MG63 (cell line): ENCODE measurements at regions not wholly inside any gene's neighbourhood (a gene's known extent, or its start where the extent isn't known, plus 50 kb on each side); places are given as distances from the start of the nearest gene placed in this dataset.
"Not testable (repeated sequence)": the region's sequence is repeated elsewhere in the genome, so short reads cannot be mapped to it uniquely, and the experiment has no call there.

Source experiments
- DNase-seq: peaks from one replicate; pipeline ENCODE4 v3.0.0-alpha.2; 2020
- H3K27me3 ChIP-seq: fragments of 250-450 bp; sonication (Bioruptor Pico); 2 replicates; pipeline ENCODE4 v1.5.1; 2020; ENCODE audit warnings: mild to moderate bottlenecking, moderate library complexity
- H3K36me3 ChIP-seq: fragments of 250-450 bp; sonication (Bioruptor Pico); 2 replicates; pipeline ENCODE4 v1.5.1; 2020; ENCODE audit warnings: mild to moderate bottlenecking, moderate library complexity
- H3K4me3 ChIP-seq: fragments of 250-450 bp; sonication (Bioruptor Pico); 2 replicates; pipeline ENCODE4 v1.5.1; 2020; ENCODE audit warnings: mild to moderate bottlenecking, moderate library complexity
- H3K9me3 ChIP-seq: fragments of 250-450 bp; sonication (Bioruptor Pico); 2 replicates; pipeline ENCODE4 v1.5.1; 2020; ENCODE audit warnings: mild to moderate bottlenecking, moderate library complexity

- Histone ChIP-seq H3K36me3 (no peaks in the 10 kb centered on the region), H3K27me3 (no peaks in the 10 kb centered on the region), H3K9me3 (no peaks in the 10 kb centered on the region), H3K4me3 (no peak overlapping the region)
- DNase-seq, result no peak
Observed at GRCh38 chr5:126677121-126677520, 76.4 kb downstream of the PHAX start.

- no peak overlapping the region for H3K4me3 ChIP-seq
- peak; percentile 38 for DNase-seq
- no peaks in the 10 kb centered on the region for H3K27me3 ChIP-seq
- no peaks in the 10 kb centered on the region for H3K9me3 ChIP-seq
- no peaks in the 10 kb centered on the region for H3K36me3 ChIP-seq
Observed at GRCh38 chr5:126680191-126680817, 79.6 kb downstream of the PHAX start.

DNA sequence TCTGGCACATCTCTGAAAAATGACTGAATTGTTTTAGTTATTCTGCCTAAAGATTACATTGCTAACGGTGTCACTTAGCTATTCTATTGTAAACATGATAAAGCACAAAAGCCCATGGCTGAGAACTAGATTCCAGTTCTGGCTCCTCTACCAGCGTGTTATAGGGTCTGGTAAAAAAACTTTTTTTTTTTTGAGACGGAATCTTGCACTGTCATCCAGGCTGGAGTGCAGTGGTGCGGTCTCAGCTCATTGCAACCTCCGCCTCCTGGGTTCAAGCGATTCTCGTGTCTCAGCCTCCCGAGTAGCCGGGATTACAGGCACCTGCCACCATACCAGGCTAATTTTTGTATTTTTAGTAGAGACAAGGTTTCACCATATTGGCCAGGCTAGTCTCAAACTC is 80.6 kb downstream of the PHAX start:
- not testable (repeated sequence) for H3K4me3 ChIP-seq, H3K9me3 ChIP-seq, H3K36me3 ChIP-seq, H3K27me3 ChIP-seq, DNase-seq

- Histone ChIP-seq H3K4me3 (no peak overlapping the region), H3K36me3 (no peaks in the 10 kb centered on the region), H3K9me3 (no peaks in the 10 kb centered on the region), H3K27me3 (no peaks in the 10 kb centered on the region)
- no peak for DNase-seq
Observed at GRCh38 chr5:126681970-126682369, 81.2 kb downstream of the PHAX start.

DNA sequence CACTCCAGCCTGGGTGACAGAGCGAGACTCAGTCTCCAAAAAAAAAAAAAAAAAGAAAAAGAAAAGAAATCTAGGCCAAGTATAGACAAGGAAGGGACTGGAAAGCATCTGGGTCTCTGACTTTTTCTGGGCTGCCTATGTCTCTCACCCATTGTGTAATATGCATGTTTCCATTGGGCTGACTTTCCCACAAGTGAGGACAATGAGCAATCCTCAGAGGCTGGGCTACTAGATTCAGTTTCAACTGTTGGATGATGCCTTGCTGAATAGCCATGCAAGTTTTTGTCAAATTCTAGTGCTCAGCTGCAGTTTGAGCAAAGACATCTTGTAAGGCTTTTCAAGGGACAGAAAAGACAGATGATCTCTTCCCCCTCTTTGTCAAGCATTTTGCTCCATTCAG is 82.1 kb downstream of the PHAX start:
- Histone ChIP-seq H3K36me3 (no peaks in the 10 kb centered on the region), H3K9me3 (no peaks in the 10 kb centered on the region), H3K4me3 (no peak overlapping the region), H3K27me3 (no peaks in the 10 kb centered on the region)
- no peak for DNase-seq

DNA sequence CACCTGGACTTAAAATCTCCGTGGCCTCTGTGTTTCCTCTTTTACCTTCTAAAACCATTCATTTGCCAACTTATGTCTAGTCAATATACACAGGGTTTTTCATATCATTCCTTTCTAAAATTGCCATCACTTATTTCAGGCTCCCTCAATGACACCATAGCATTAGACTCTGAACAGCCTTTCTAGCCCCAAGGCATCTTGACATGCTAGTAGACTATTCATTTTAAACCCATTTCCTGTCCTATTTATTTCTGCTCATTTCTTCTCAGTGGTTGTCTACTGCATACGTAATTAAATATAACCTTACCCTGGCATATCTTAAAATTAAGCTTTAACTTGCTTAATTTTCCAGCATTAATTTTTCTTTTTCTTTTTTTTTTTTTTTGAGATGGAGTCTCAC is 83.2 kb downstream of the PHAX start:
- no peaks in the 10 kb centered on the region for H3K9me3 ChIP-seq
- no peaks in the 10 kb centered on the region for H3K27me3 ChIP-seq
- H3K4me3 ChIP-seq, result no peak overlapping the region
- H3K36me3 ChIP-seq, result no peaks in the 10 kb centered on the region
- no peak for DNase-seq

GRCh38 chr5:126684656-126685442 is 84.1 kb downstream of the PHAX start:
- H3K4me3 ChIP-seq, H3K36me3 ChIP-seq, H3K27me3 ChIP-seq, H3K9me3 ChIP-seq, DNase-seq: not testable (repeated sequence)

DNA sequence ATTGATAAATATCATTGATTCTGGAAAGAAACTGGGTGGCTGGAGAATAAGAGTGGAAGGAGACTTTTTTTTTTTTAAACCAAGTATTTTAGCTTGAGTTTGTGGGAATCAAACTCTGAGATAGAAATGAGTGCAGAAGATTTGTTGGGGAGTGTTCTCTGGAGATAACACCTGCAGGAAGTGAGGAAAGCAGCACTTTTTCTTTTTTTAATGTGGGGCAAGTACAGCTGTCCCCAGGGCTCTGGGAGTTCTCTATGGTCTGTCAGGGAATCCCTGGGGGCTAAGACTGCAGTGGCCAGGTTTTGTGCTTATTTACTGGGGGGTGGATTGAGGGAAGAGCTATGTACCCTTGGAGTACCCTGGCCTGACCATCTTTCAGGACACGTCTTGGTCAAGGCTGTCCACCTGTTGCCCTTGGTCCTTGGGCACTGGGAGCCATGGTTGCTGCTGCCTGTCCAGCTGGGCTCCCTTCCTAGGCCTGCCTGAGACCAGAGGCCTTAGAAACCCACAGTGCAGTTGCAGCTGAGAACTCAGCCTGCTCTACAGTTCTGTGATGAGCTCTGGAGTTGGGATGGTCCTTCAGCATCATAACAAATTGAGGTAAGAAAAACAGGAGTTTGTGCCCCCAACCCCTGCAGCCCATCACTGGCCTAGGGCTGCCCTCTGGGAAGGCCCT is 85.8 kb downstream of the PHAX start:
- no peak for DNase-seq
- no peaks in the 10 kb centered on the region for H3K9me3 ChIP-seq
- H3K4me3 ChIP-seq, result no peak overlapping the region
- no peaks in the 10 kb centered on the region for H3K36me3 ChIP-seq
- no peaks in the 10 kb centered on the region for H3K27me3 ChIP-seq

- DNase-seq, result no peak
- Histone ChIP-seq H3K9me3 (no peaks in the 10 kb centered on the region), H3K4me3 (no peak overlapping the region), H3K27me3 (no peaks in the 10 kb centered on the region), H3K36me3 (no peaks in the 10 kb centered on the region)
Observed at GRCh38 chr5:126692971-126693370, 84.0 kb upstream of the LMNB1 start.

- Histone ChIP-seq H3K36me3 (no peaks in the 10 kb centered on the region), H3K4me3 (no peak overlapping the region), H3K27me3 (no peaks in the 10 kb centered on the region), H3K9me3 (no peaks in the 10 kb centered on the region)
- no peak for DNase-seq
Observed at GRCh38 chr5:126693806-126694205, 83.1 kb upstream of the LMNB1 start.

GRCh38 chr5:126694403-126694802 is 82.5 kb upstream of the LMNB1 start:
- Histone ChIP-seq H3K4me3 (no peak overlapping the region), H3K36me3 (no peaks in the 10 kb centered on the region), H3K27me3 (no peaks in the 10 kb centered on the region), H3K9me3 (no peaks in the 10 kb centered on the region)
- DNase-seq, result no peak

GRCh38 chr5:126695091-126695490 is 81.8 kb upstream of the LMNB1 start:
- Histone ChIP-seq H3K4me3 (no peak overlapping the region), H3K27me3 (no peaks in the 10 kb centered on the region), H3K9me3 (no peaks in the 10 kb centered on the region), H3K36me3 (no peaks in the 10 kb centered on the region)
- DNase-seq, result no peak

GRCh38 chr5:126707080-126707479 is 69.9 kb upstream of the LMNB1 start:
- Histone ChIP-seq H3K9me3 (peaks cover 9% of the 10 kb centered on the region), H3K36me3 (no peaks in the 10 kb centered on the region), H3K27me3 (no peaks in the 10 kb centered on the region), H3K4me3 (no peak overlapping the region)
- DNase-seq, result no peak

GRCh38 chr5:126715765-126716164 is 61.2 kb upstream of the LMNB1 start:
- Histone ChIP-seq H3K27me3 (no peaks in the 10 kb centered on the region), H3K4me3 (no peak overlapping the region), H3K36me3 (no peaks in the 10 kb centered on the region), H3K9me3 (no peaks in the 10 kb centered on the region)
- no peak for DNase-seq

- Histone ChIP-seq H3K9me3 (no peaks in the 10 kb centered on the region), H3K36me3 (no peaks in the 10 kb centered on the region), H3K4me3 (no peak overlapping the region), H3K27me3 (no peaks in the 10 kb centered on the region)
- no peak for DNase-seq
Observed at GRCh38 chr5:126716861-126717260, 60.1 kb upstream of the LMNB1 start.

- no peak overlapping the region for H3K4me3 ChIP-seq
- H3K9me3 ChIP-seq, result no peaks in the 10 kb centered on the region
- H3K27me3 ChIP-seq, result no peaks in the 10 kb centered on the region
- DNase-seq, result no peak
- H3K36me3 ChIP-seq, result no peaks in the 10 kb centered on the region
Observed at GRCh38 chr5:126718236-126718868, 58.6 kb upstream of the LMNB1 start.

- Histone ChIP-seq H3K4me3 (no peak overlapping the region), H3K27me3 (no peaks in the 10 kb centered on the region), H3K36me3 (no peaks in the 10 kb centered on the region), H3K9me3 (no peaks in the 10 kb centered on the region)
- DNase-seq, result no peak
Observed at GRCh38 chr5:126720369-126720768, 56.6 kb upstream of the LMNB1 start.
